Sigmoid colon (tissue), 6 donors: ENCODE measurements at regions not wholly inside any gene's neighbourhood (a gene's known extent, or its start where the extent isn't known, plus 50 kb on each side); places are given as distances from the start of the nearest gene placed in this dataset.

Experiments used
- DNase-seq: peaks from one replicate; pipeline ENCODE4 v3.0.0-alpha.2; 2019
- H3K27ac ChIP-seq, 4 donors: fragments of 200-600 bp; sonication (generic); one replicate each; pipeline ENCODE4 v1.5.1; 2016 to 2019; ENCODE audit warnings: mild to moderate bottlenecking in 1 of 4
- H3K27me3 ChIP-seq, 3 donors: fragments of 200-600 bp; sonication (generic); one replicate each; pipeline ENCODE4 v1.5.1; 2019; ENCODE audit warnings: mild to moderate bottlenecking in 1 of 3
- H3K36me3 ChIP-seq, 4 donors: fragments of 200-600 bp; sonication (generic); one replicate each; pipeline ENCODE4 v1.5.1; 2016 to 2019
- H3K4me1 ChIP-seq, 4 donors: fragments of 200-600 bp; sonication (generic); one replicate each; pipeline ENCODE4 v1.5.1; 2017 to 2019
- H3K4me3 ChIP-seq, 4 donors: fragments of 200-600 bp; sonication (generic); one replicate each; pipeline ENCODE4 v1.5.1; 2017 to 2019; ENCODE audit warnings: mild to moderate bottlenecking in 2 of 4, moderate library complexity in 1 of 4
- H3K9me3 ChIP-seq, 4 donors: fragments of 200-600 bp in 3 of 4; sonication (generic) in 3 of 4; one replicate each; pipeline versions ENCODE4 v1.5.1 to v1.6.1; 2013 to 2019
- EP300 ChIP-seq, 4 donors: sonication (generic); formaldehyde crosslinking; IDR thresholded peaks; one replicate each; pipeline ENCODE4 v1.6.1; 2017; ENCODE audit warnings: antibody characterized with exemption in 4 of 4
- POLR2A ChIP-seq, 2 donors: fragments of 450-650 bp; IDR thresholded peaks; one replicate each; pipeline ENCODE4 v1.6.1; 2016; ENCODE audit warnings: antibody characterized with exemption in 2 of 2, mild to moderate bottlenecking in 2 of 2, moderate library complexity in 2 of 2
- POLR2AphosphoS5 ChIP-seq, 4 donors: sonication (generic); formaldehyde crosslinking; IDR thresholded peaks; one replicate each; pipeline ENCODE4 v1.6.1; 2017; ENCODE audit warnings: antibody characterized with exemption in 4 of 4
- WGBS, 2 donors: extraction: QIAGEN DNeasy Blood & Tissue Kit; methylation state at CpG; one replicate each; pipeline ENCODE4 v1.1.7; 2013; 5-methylcytosine and 5-hydroxymethylcytosine counted together
- intact Hi-C: fragments of 100-400 bp; cut with DNase I; formaldehyde crosslinking; loops from one replicate; pipeline ENCODE4 v1.15.1; 2023
- TF ChIP-seq, protein P1 (sequence below), 4 experiments: fragments of 450-650 bp in 3 of 4; fragments of 200-600 bp in 1 of 4; IDR thresholded peaks; one replicate each; pipeline ENCODE4 v1.5.1; 2016 to 2019; ENCODE audit warnings: antibody characterized with exemption in 4 of 4, mild to moderate bottlenecking in 3 of 4, moderate library complexity in 2 of 4
- donor health status: healthy with polysubstance abuse.
- donor health status: healthy.

GRCh38 chr2:128681507-128681906 lies 362.8 kb upstream of the HS6ST1 start:
- WGBS, 2 donors = 44 to 74% methylated on average over 5 of the region's 5 CpGs

DNA sequence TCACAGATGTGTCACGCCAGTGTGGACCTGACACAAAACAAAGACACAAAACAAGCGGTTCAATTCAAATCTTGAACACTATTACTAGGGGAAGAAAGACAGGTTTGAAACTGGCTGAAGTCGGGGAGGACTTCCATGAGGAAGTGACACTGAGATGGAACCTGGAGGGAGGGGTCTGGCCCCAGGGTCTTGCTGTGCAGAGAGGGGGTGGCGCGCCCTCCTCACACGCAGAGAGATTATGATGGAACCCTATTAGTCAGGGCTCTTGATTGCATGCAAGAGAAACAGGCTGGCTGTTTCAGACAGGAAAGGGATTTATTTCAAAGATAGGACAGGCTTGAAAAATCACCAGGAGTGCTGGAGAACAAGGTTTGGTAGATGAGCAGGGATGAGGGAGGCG lies 363.6 kb upstream of the HS6ST1 start:
- Histone ChIP-seq H3K27me3 (no peaks in the 10 kb centered on the region), H3K4me1 (no peaks in the 10 kb centered on the region), H3K9me3 (no peaks in the 10 kb centered on the region), H3K27ac (no peak overlapping the region), H3K4me3 (no peak overlapping the region), H3K36me3 (no peaks in the 10 kb centered on the region)
- intact Hi-C loops = no loop called here
- 85 to 88% methylated on average over 7 of the region's 7 CpGs for WGBS, 2 donors
- DNase-seq = no peak
- TF ChIP-seq POLR2A (IDR thresholded peaks at IDR 0.05) (no peak), POLR2AphosphoS5 (IDR thresholded peaks at IDR 0.05) (no peak), EP300 (IDR thresholded peaks at IDR 0.05) (no peak)
- TF ChIP-seq, protein P1, sequence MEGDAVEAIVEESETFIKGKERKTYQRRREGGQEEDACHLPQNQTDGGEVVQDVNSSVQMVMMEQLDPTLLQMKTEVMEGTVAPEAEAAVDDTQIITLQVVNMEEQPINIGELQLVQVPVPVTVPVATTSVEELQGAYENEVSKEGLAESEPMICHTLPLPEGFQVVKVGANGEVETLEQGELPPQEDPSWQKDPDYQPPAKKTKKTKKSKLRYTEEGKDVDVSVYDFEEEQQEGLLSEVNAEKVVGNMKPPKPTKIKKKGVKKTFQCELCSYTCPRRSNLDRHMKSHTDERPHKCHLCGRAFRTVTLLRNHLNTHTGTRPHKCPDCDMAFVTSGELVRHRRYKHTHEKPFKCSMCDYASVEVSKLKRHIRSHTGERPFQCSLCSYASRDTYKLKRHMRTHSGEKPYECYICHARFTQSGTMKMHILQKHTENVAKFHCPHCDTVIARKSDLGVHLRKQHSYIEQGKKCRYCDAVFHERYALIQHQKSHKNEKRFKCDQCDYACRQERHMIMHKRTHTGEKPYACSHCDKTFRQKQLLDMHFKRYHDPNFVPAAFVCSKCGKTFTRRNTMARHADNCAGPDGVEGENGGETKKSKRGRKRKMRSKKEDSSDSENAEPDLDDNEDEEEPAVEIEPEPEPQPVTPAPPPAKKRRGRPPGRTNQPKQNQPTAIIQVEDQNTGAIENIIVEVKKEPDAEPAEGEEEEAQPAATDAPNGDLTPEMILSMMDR (IDR thresholded peaks at IDR 0.05) = no peak

More at GRCh38 chr2:128681507-128681906, 362.8 kb upstream of the HS6ST1 start:
- Histone ChIP-seq H3K4me3 (no peak overlapping the region), H3K9me3 (no peaks in the 10 kb centered on the region), H3K27ac (no peak overlapping the region), H3K4me1 (no peaks in the 10 kb centered on the region), H3K27me3 (no peaks in the 10 kb centered on the region), H3K36me3 (no peaks in the 10 kb centered on the region)
- no peak for DNase-seq
- intact Hi-C loops = no loop called here
- TF ChIP-seq, protein P1 (IDR thresholded peaks at IDR 0.05) = no peak
- no peak for TF ChIP-seq EP300 (IDR thresholded peaks at IDR 0.05)

DNA sequence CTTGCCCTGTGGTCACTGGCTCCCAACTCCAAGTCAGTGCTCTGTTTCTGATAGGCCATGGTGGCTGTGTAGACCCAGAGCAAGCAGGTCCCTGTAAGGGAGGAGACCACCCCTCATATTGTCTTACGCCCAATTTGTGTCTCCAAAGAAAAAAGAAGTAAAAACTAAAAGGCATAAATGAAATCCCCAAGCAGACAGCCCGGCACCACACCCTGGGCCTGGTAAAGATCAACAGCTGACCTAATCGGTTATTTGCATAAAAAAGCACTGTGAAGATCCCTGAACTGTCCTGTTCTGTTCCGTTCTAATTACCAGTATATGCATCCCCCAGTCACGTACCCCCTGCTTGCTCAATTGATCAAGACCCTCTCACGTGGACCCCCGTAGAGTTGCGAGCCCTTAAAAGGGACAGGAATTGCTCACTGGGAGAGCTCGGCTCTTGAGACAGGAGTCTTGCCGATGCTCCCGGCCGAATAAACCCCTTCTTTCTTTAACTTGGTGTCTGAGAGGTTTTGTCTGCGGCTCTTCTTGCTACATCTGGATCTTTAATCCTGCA lies 364.1 kb upstream of the HS6ST1 start:
- Histone ChIP-seq H3K4me1 (no peaks in the 10 kb centered on the region), H3K4me3 (no peak overlapping the region), H3K27me3 (no peaks in the 10 kb centered on the region), H3K36me3 (no peaks in the 10 kb centered on the region), H3K27ac (no peak overlapping the region), H3K9me3 (no peaks in the 10 kb centered on the region)
- TF ChIP-seq POLR2A (IDR thresholded peaks at IDR 0.05) (no peak), POLR2AphosphoS5 (IDR thresholded peaks at IDR 0.05) (no peak), EP300 (IDR thresholded peaks at IDR 0.05) (no peak)
- TF ChIP-seq, protein P1 (IDR thresholded peaks at IDR 0.05) = no peak
- 85 to 94% methylated on average over 13 of the region's 13 CpGs for WGBS, 2 donors
- intact Hi-C loops = no loop called here
- no peak for DNase-seq

DNA sequence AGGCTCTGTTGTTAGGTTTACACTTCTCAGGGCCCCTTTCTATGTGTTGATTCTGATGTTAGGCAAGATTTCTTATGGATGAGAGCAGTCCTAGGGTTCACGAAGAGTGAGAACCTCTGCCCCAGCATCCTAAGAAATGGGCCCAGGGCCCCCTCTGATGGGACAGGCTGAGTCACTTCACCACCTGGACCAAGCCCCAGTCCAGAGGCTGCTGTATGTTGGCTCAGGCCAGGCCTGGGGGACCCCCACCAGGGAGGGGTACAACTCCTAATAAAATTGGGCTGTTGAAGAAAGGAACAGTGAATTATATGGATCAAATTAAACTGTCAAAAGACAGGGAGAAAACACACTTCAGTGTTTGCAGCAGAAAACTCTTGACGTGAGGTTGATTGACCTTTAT lies 365.9 kb upstream of the HS6ST1 start:
- TF ChIP-seq, protein P1 (IDR thresholded peaks at IDR 0.05) = no peak
- no peak for TF ChIP-seq POLR2AphosphoS5 (IDR thresholded peaks at IDR 0.05)
- 84 to 88% methylated on average over 2 of the region's 2 CpGs for WGBS, 2 donors

DNA sequence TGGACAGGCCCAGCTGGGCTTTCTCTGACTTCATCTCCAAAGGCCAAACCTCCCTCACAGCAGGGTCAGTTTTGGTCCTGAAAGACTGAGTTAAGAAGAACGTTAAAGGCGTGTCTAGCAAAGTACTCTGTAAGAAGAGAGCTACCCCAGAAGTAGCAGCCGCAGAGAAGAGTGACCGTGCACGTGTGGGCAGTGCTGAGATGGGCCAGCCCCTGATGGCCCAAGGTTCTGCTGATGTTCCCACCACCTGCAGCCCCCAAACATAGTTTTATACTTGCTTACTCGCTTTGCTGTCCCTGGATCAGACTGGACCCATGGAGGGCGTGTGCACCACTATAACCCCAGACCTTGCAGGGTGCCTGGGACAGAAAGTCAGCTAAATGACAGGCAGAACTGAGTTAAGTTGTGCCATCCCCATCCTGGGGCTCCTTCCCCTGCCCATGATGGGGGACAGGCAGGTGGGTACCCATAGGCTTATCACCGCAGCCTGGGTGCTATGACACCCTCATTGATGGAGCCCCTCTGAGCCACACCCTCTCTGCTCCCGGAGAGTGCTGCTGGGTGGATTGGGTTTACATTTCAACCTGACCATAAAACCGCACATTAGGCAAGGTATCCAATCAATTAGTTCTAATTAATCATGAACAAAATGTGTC lies 367.3 kb upstream of the HS6ST1 start:
- WGBS, 2 donors = 79% methylated on average over 10 of the region's 10 CpGs
- TF ChIP-seq, protein P1 (IDR thresholded peaks at IDR 0.05) = no peak
- TF ChIP-seq EP300 (IDR thresholded peaks at IDR 0.05) = no peak
- no peak for TF ChIP-seq POLR2AphosphoS5 (IDR thresholded peaks at IDR 0.05)
- no peak for TF ChIP-seq POLR2A (IDR thresholded peaks at IDR 0.05)
- no peak for DNase-seq
- Histone ChIP-seq H3K27me3 (no peaks in the 10 kb centered on the region), H3K27ac (no peak overlapping the region), H3K4me1 (no peaks in the 10 kb centered on the region), H3K4me3 (no peak overlapping the region), H3K36me3 (no peaks in the 10 kb centered on the region), H3K9me3 (no peaks in the 10 kb centered on the region)
- intact Hi-C loops = no loop called here

More for the DNA sequence above, 365.9 kb upstream of the HS6ST1 start:
- Histone ChIP-seq H3K27me3 (no peaks in the 10 kb centered on the region), H3K4me3 (no peak overlapping the region), H3K9me3 (no peaks in the 10 kb centered on the region), H3K36me3 (no peaks in the 10 kb centered on the region), H3K4me1 (no peaks in the 10 kb centered on the region), H3K27ac (no peak overlapping the region)
- DNase-seq = no peak
- intact Hi-C loops = no loop called here
